ENCODE measurements at regions not wholly inside any gene's neighbourhood (a gene's known extent, or its start where the extent isn't known, plus 50 kb on each side); places are given as distances from the start of the nearest gene placed in this dataset.
"Not testable (repeated sequence)": the region's sequence is repeated elsewhere in the genome, so short reads cannot be mapped to it uniquely, and the experiment has no call there.

DNA sequence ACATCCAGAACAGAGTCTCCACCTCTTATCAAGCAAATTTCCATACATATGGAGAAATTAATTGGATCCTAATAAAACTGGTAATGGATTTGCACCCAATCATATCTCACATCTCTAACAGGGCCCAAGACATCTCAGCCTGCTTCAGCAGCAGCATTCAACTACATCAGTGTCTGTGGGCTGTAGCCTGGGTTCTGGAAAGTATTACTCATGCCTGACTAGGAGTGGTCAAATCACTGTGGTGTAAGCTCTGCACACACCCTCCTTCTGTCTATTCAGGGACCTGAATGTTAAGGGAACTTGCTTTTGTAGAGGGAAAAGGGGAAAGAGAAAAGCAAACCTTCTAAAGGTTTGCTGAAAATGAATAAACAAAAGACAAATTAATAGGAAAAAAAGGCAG is 607.7 kb downstream of the RPIA start:
- peak; percentile 84 for ATAC-seq
- FAIRE-seq; H3K79me2 ChIP-seq (ENCODE audit: control insufficient read depth, insufficient read depth, low read length); in situ Hi-C loops (cut with MboI); H3K36me3 ChIP-seq (ENCODE audit: control insufficient read depth in 2 of 2, insufficient read depth in 2 of 2, low read length in 1 of 2); H2AFZ ChIP-seq (ENCODE audit: control insufficient read depth, low read depth, low read length); intact Hi-C loops (cut with micrococcal nuclease; ENCODE audit: unreplicated experiment); H3K27ac ChIP-seq (ENCODE audit: control insufficient read depth, insufficient read depth); SMC1A ChIA-PET (ENCODE audit: uncharacterized antibody, unreplicated experiment); H3K27me3 ChIP-seq (replicated peaks in 1 of 2; ENCODE audit: control insufficient read depth in 2 of 2, insufficient read depth in 2 of 2, low read length in 1 of 2); H3K9me3 ChIP-seq (replicated peaks; ENCODE audit: control insufficient read depth, insufficient read depth, low read length); H4K20me1 ChIP-seq (ENCODE audit: control insufficient read depth, insufficient read depth); H3K4me1 ChIP-seq (ENCODE audit: control insufficient read depth, insufficient read depth, low read length); H3K9ac ChIP-seq (ENCODE audit: control insufficient read depth, insufficient read depth, low read length); H3K4me3 ChIP-seq; CTCF ChIA-PET; DNase-seq (ENCODE audit: low read depth, low spot score); POLR2A ChIA-PET; RAD21 ChIA-PET (ENCODE audit: unreplicated experiment); BruUV-seq (replicated peaks); H3K4me2 ChIP-seq (ENCODE audit: control insufficient read depth, insufficient read depth): not testable (repeated sequence)

DNA sequence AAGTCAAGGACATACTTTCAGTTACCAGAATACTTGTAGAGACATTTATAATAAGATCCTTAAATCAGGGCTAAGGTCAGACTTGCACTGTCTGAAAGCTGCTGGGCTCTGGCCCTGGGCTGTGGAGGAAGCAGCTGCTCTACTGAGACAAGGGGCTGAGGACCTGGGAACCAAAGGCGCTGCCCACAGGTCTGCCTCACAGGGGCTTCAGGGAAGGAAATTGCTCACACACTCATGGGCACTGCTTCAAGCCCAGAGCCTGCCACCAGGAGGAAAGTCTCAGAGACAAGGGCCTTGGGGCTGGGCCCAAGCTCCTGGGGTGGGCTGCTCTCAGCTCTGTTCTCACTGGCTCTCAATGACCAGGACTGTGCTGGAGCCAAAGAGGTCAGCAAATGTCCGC is 614.1 kb downstream of the RPIA start:
- in situ Hi-C loops (cut with MboI); FAIRE-seq; H3K9ac ChIP-seq (ENCODE audit: control insufficient read depth, insufficient read depth, low read length); intact Hi-C loops (cut with micrococcal nuclease; ENCODE audit: unreplicated experiment); H3K79me2 ChIP-seq (ENCODE audit: control insufficient read depth, insufficient read depth, low read length); H4K20me1 ChIP-seq (ENCODE audit: control insufficient read depth, insufficient read depth); SMC1A ChIA-PET (ENCODE audit: uncharacterized antibody, unreplicated experiment); H3K36me3 ChIP-seq (ENCODE audit: control insufficient read depth in 2 of 2, insufficient read depth in 2 of 2, low read length in 1 of 2); BruUV-seq (replicated peaks); H3K27ac ChIP-seq (ENCODE audit: control insufficient read depth, insufficient read depth); CTCF ChIA-PET; POLR2A ChIA-PET; H3K4me2 ChIP-seq (ENCODE audit: control insufficient read depth, insufficient read depth); H3K27me3 ChIP-seq (replicated peaks in 1 of 2; ENCODE audit: control insufficient read depth in 2 of 2, insufficient read depth in 2 of 2, low read length in 1 of 2); H2AFZ ChIP-seq (ENCODE audit: control insufficient read depth, low read depth, low read length); DNase-seq (ENCODE audit: low read depth, low spot score); H3K4me3 ChIP-seq; H3K4me1 ChIP-seq (ENCODE audit: control insufficient read depth, insufficient read depth, low read length); ATAC-seq; RAD21 ChIA-PET (ENCODE audit: unreplicated experiment); H3K9me3 ChIP-seq (replicated peaks; ENCODE audit: control insufficient read depth, insufficient read depth, low read length): not testable (repeated sequence)
- WGBS (ENCODE audit: insufficient coverage, insufficient replicate concordance, low lambda C conversion rate, missing lambda C conversion rate), result 0% methylated on average over 1 of the region's 2 CpGs

DNA sequence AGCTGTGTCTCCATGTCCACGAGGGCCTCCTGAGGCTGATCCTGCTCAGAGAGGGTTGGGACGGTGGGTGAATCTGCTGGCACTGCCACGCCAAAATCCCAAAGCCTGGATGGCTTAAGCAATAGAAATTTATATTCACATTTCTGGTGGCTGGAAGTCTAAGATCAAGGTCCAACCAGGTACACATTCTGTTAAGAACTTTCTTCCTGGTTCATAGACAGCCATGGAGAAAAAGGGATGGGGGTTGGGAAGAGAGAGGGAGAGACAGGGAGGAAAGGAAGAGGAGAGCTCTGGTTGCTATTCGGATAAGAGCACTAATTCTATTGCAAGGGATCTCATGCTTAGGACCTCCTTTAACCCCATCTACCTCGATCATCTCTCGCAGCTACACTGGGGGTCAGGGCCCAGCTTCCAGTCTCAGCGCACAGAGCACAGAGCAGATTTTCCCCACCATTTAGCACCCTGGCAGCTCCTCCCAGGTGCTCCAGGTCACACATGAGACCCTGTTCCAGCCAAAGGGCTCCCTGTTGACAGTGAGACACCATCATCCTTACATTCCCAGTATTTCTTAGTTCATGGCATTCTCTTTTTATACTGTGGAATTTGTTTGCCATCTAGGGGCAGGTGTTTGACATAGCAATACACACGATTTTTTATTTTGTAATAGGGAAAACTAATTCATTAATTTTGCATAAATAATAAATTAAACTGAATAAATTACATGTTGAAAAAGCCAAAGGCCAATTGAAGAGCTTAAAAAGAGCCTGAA is 615.6 kb downstream of the RPIA start:
- CTCF ChIA-PET; BruUV-seq (replicated peaks); intact Hi-C loops (cut with micrococcal nuclease; ENCODE audit: unreplicated experiment); H3K4me2 ChIP-seq (ENCODE audit: control insufficient read depth, insufficient read depth); SMC1A ChIA-PET (ENCODE audit: uncharacterized antibody, unreplicated experiment); DNase-seq (ENCODE audit: low read depth, low spot score); RAD21 ChIA-PET (ENCODE audit: unreplicated experiment); H3K4me3 ChIP-seq; H3K9me3 ChIP-seq (replicated peaks; ENCODE audit: control insufficient read depth, insufficient read depth, low read length); H4K20me1 ChIP-seq (ENCODE audit: control insufficient read depth, insufficient read depth); H3K27me3 ChIP-seq (replicated peaks in 1 of 2; ENCODE audit: control insufficient read depth in 2 of 2, insufficient read depth in 2 of 2, low read length in 1 of 2); H2AFZ ChIP-seq (ENCODE audit: control insufficient read depth, low read depth, low read length); H3K4me1 ChIP-seq (ENCODE audit: control insufficient read depth, insufficient read depth, low read length); H3K27ac ChIP-seq (ENCODE audit: control insufficient read depth, insufficient read depth); FAIRE-seq; in situ Hi-C loops (cut with MboI); H3K36me3 ChIP-seq (ENCODE audit: control insufficient read depth in 2 of 2, insufficient read depth in 2 of 2, low read length in 1 of 2); H3K79me2 ChIP-seq (ENCODE audit: control insufficient read depth, insufficient read depth, low read length); H3K9ac ChIP-seq (ENCODE audit: control insufficient read depth, insufficient read depth, low read length); ATAC-seq; POLR2A ChIA-PET: not testable (repeated sequence)
- WGBS (ENCODE audit: insufficient coverage, insufficient replicate concordance, low lambda C conversion rate, missing lambda C conversion rate), result 96% methylated on average over 2 of the region's 8 CpGs

DNA sequence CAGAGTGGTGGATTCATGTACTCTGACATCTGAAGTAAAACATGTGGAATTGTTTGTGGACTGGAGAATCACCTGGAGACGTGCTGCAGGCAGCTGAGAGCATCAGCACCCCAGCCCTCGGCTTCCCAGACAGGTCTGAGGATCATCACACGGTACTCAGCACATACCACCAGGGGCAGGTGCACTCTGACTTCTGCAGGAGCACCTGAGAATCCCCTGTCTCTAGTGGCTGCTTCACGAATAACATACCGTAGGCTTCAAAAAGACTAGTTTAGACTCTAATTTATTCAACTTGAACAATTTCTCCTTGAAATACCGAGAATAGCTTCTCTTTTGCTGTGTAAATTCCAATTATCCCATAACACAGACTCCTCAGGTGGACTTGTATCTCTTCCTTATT is 627.5 kb downstream of the RPIA start:
- DNase-seq (ENCODE audit: low read depth, low spot score); in situ Hi-C loops (cut with MboI); FAIRE-seq; SMC1A ChIA-PET (ENCODE audit: uncharacterized antibody, unreplicated experiment); H3K27ac ChIP-seq (ENCODE audit: control insufficient read depth, insufficient read depth); intact Hi-C loops (cut with micrococcal nuclease; ENCODE audit: unreplicated experiment); POLR2A ChIA-PET; CTCF ChIA-PET; H3K79me2 ChIP-seq (ENCODE audit: control insufficient read depth, insufficient read depth, low read length); RAD21 ChIA-PET (ENCODE audit: unreplicated experiment); H3K27me3 ChIP-seq (replicated peaks in 1 of 2; ENCODE audit: control insufficient read depth in 2 of 2, insufficient read depth in 2 of 2, low read length in 1 of 2); H4K20me1 ChIP-seq (ENCODE audit: control insufficient read depth, insufficient read depth); H3K9ac ChIP-seq (ENCODE audit: control insufficient read depth, insufficient read depth, low read length); BruUV-seq (replicated peaks); H3K4me1 ChIP-seq (ENCODE audit: control insufficient read depth, insufficient read depth, low read length); H3K36me3 ChIP-seq (ENCODE audit: control insufficient read depth in 2 of 2, insufficient read depth in 2 of 2, low read length in 1 of 2); H3K4me2 ChIP-seq (ENCODE audit: control insufficient read depth, insufficient read depth); H3K4me3 ChIP-seq; H3K9me3 ChIP-seq (replicated peaks; ENCODE audit: control insufficient read depth, insufficient read depth, low read length); H2AFZ ChIP-seq (ENCODE audit: control insufficient read depth, low read depth, low read length): not testable (repeated sequence)
- ATAC-seq, result peak; percentile 61
- WGBS (ENCODE audit: insufficient coverage, insufficient replicate concordance, low lambda C conversion rate, missing lambda C conversion rate), result no CpG with 5 or more reads among the region's 6 CpGs
